ENCODE measurements at regions not wholly inside any gene's neighbourhood (a gene's known extent, or its start where the extent isn't known, plus 50 kb on each side); places are given as distances from the start of the nearest gene placed in this dataset.

DNA sequence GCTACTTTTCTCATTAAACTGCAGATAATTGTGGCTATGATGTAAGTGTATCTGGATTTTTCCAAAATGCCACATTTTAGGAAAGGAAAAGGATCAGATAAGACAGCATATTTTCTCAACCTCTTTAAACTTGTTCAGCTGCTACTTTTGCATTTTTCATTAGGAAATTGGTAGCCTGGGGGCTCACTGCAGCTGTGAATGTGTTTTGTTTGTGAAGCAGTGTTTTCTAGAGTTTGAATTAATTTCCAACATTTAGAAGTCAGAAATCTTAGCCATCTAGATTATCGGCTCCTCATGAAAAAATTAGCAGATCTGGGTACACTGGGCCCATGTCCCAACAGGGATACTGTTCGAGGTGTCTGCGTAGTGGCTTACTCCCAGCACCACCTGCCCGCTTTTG, 56.3 kb upstream of the ZDBF2 start:
- ChIA-PET POLR2A (no interaction called here), CTCF (no interaction called here)
- in situ Hi-C loops (cut with HindIII; ENCODE audit: low pct_unique_long_range_greater_than_20kb, low sequenced_read_pairs) (no loop called here), intact Hi-C loops (cut with micrococcal nuclease; ENCODE audit: unreplicated experiment) (no loop called here)
- no TSS peak for BruUV-seq (replicated peaks)
- TF ChIP-seq SIN3A (IDR thresholded peaks at IDR 0.05; ENCODE audit: borderline replicate concordance, insufficient read depth, low read depth, low read length) (no peak), TCF7L2 (IDR thresholded peaks at IDR 0.05; ENCODE audit: low read depth, low read length) (no peak), POLR2AphosphoS5 (IDR thresholded peaks at IDR 0.05; ENCODE audit: low read depth, low read length) (no peak)
- TF ChIP-seq, protein P1, sequence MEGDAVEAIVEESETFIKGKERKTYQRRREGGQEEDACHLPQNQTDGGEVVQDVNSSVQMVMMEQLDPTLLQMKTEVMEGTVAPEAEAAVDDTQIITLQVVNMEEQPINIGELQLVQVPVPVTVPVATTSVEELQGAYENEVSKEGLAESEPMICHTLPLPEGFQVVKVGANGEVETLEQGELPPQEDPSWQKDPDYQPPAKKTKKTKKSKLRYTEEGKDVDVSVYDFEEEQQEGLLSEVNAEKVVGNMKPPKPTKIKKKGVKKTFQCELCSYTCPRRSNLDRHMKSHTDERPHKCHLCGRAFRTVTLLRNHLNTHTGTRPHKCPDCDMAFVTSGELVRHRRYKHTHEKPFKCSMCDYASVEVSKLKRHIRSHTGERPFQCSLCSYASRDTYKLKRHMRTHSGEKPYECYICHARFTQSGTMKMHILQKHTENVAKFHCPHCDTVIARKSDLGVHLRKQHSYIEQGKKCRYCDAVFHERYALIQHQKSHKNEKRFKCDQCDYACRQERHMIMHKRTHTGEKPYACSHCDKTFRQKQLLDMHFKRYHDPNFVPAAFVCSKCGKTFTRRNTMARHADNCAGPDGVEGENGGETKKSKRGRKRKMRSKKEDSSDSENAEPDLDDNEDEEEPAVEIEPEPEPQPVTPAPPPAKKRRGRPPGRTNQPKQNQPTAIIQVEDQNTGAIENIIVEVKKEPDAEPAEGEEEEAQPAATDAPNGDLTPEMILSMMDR (IDR thresholded peaks at IDR 0.05), result no peak
- Histone ChIP-seq H3K36me3 (ENCODE audit: control insufficient read depth, insufficient read depth, low read length) (no peaks in the 10 kb centered on the region), H3K27me3 (ENCODE audit: control insufficient read depth, insufficient read depth, low read length) (peaks cover 6% of the 10 kb centered on the region), H3K4me3 (ENCODE audit: low read depth in 2 of 2, low read length in 2 of 2) (no peak overlapping the region), H3K27ac (ENCODE audit: low read length) (no peak overlapping the region), H3K9me3 (ENCODE audit: control insufficient read depth, insufficient read depth, low read depth, low read length) (no peaks in the 10 kb centered on the region), H3K4me1 (ENCODE audit: control insufficient read depth, insufficient read depth, low read length) (peaks cover 4% of the 10 kb centered on the region; the same call in 1 of the 2 replicates)
- no peak for ATAC-seq
- DNase-seq (ENCODE audit: low read depth, low spot score), result no peak

- no peaks in the 10 kb centered on the region for H3K4me1 ChIP-seq (ENCODE audit: control insufficient read depth, insufficient read depth, low read length)
- H3K4me3 ChIP-seq (ENCODE audit: low read depth in 2 of 2, low read length in 2 of 2), result no peak overlapping the region
- in situ Hi-C loops (cut with HindIII; ENCODE audit: low pct_unique_long_range_greater_than_20kb, low sequenced_read_pairs), result no loop called here
- H3K27me3 ChIP-seq (ENCODE audit: control insufficient read depth, insufficient read depth, low read length), result peaks cover 6% of the 10 kb centered on the region
- DNase-seq (ENCODE audit: low read depth, low spot score) (no peak), ATAC-seq (no peak)
- no TSS peak for BruUV-seq (replicated peaks)
- POLR2A ChIA-PET, result no interaction called here
- H3K27ac ChIP-seq (ENCODE audit: low read length), result no peak overlapping the region
- CTCF ChIA-PET, result no interaction called here
- intact Hi-C loops (cut with micrococcal nuclease; ENCODE audit: unreplicated experiment), result no loop called here
- TF ChIP-seq, protein P1 (IDR thresholded peaks at IDR 0.05), result no peak
- TF ChIP-seq SIN3A (IDR thresholded peaks at IDR 0.05; ENCODE audit: borderline replicate concordance, insufficient read depth, low read depth, low read length), result no peak
- no peak for TF ChIP-seq POLR2AphosphoS5 (IDR thresholded peaks at IDR 0.05; ENCODE audit: low read depth, low read length)
- no peak for TF ChIP-seq TCF7L2 (IDR thresholded peaks at IDR 0.05; ENCODE audit: low read depth, low read length)
- TF ChIP-seq REST (IDR thresholded peaks at IDR 0.05; ENCODE audit: insufficient read depth in 1 of 2, low read depth in 2 of 2, low read length in 1 of 2), result no peak
- no peaks in the 10 kb centered on the region for H3K36me3 ChIP-seq (ENCODE audit: control insufficient read depth, insufficient read depth, low read length)
- H3K9me3 ChIP-seq (ENCODE audit: control insufficient read depth, insufficient read depth, low read depth, low read length), result no peaks in the 10 kb centered on the region
These were observed 55.5 kb upstream of the ZDBF2 start for GRCh38 chr2:206218796-206219499.
